Endothelial cell of umbilical vein (primary cell): ENCODE measurements at regions not wholly inside any gene's neighbourhood (a gene's known extent, or its start where the extent isn't known, plus 50 kb on each side); places are given as distances from the start of the nearest gene placed in this dataset.

Source experiments
- BruUV-seq: library from RNA; stranded (reverse); fragments of 400-500 nt; replicated peaks from 2 replicates; lab custom pipeline; 2021; lab: Mats Ljungman, UMichigan
- CTCF ChIA-PET: fragments of 300-600, 350-600 bp; sonication (Branson Sonifier 250); formaldehyde crosslinking; loops from one replicate; lab custom pipeline; 2021; ENCODE audit warnings: antibody characterized with exemption, inconsistent platforms; lab: Charles Lee
- POLR2A ChIA-PET: fragments of 300-600, 350-600 bp; sonication (Branson Sonifier 250); formaldehyde crosslinking; loops from one replicate; lab custom pipeline; 2021; ENCODE audit warnings: antibody characterized with exemption, inconsistent platforms; lab: Charles Lee
- DNase-seq: peaks from one replicate; pipeline ENCODE4 v3.0.0-alpha.2; 2011; ENCODE audit warnings: low read depth, low spot score
- FAIRE-seq: peaks from 2 replicates; lab custom pipeline; 2011; peaks lifted over from hg19 to GRCh38; lab: Jason Lieb, UNC
- H2AFZ ChIP-seq: 2 replicates; pipeline ENCODE4 v1.6.0; 2012; ENCODE audit warnings: low read depth, low read length, control low read depth, inconsistent platforms
- H3K27ac ChIP-seq: 2 replicates; pipeline ENCODE4 v1.5.1; 2011; ENCODE audit warnings: low read depth, mild to moderate bottlenecking, control low read depth, low read length, moderate library complexity; ENCODE audit not compliant: insufficient read depth
- H3K27me3 ChIP-seq, 2 experiments: 2 replicates each; pipeline versions ENCODE4 v1.6.0 to v1.6.1; 2011; ENCODE audit warnings: low read length in 2 of 2, mixed read lengths in 1 of 2; ENCODE audit not compliant: control insufficient read depth in 2 of 2, insufficient read depth in 2 of 2
- H3K36me3 ChIP-seq, 2 experiments: 2 replicates in 1 of 2; 3 replicates in 1 of 2; pipeline ENCODE4 v1.5.1; 2011; ENCODE audit warnings: low read length in 2 of 2, mild to moderate bottlenecking in 1 of 2, moderate library complexity in 1 of 2; ENCODE audit not compliant: control insufficient read depth in 2 of 2, insufficient read depth in 2 of 2; ENCODE audit errors: extremely low read depth in 1 of 2
- H3K4me1 ChIP-seq: 3 replicates; pipeline ENCODE4 v1.5.1; 2011; ENCODE audit warnings: mild to moderate bottlenecking, low read length; ENCODE audit not compliant: control insufficient read depth, insufficient read depth; ENCODE audit errors: extremely low read depth
- H3K4me2 ChIP-seq: 2 replicates; pipeline ENCODE4 v1.6.1; 2011; ENCODE audit warnings: low read length, control low read depth, mixed read lengths; ENCODE audit not compliant: insufficient read depth
- H3K4me3 ChIP-seq, 3 experiments: fragments of 200-600 bp in 1 of 3; sonication (generic), shearing (Covaris generic) in 1 of 3; replicated peaks in 1 of 3; 2 replicates each; pipeline ENCODE4 v1.5.1; 2011 to 2016; ENCODE audit warnings: control low read depth in 3 of 3, low read length in 3 of 3, mild to moderate bottlenecking in 2 of 3, inconsistent platforms in 1 of 3, low read depth in 1 of 3, moderate library complexity in 1 of 3; ENCODE audit not compliant: insufficient read depth in 1 of 3
- H3K79me2 ChIP-seq: 2 replicates; pipeline ENCODE4 v1.6.0; 2012; ENCODE audit warnings: low read length, inconsistent platforms; ENCODE audit not compliant: control insufficient read depth, insufficient read depth
- H3K9ac ChIP-seq: replicated peaks from 2 replicates; pipeline ENCODE3; 2011; ENCODE audit warnings: low read length, control low read depth; ENCODE audit not compliant: insufficient read depth; ENCODE audit errors: extremely low read depth
- H3K9me1 ChIP-seq: replicated peaks from 3 replicates; pipeline ENCODE4 v1.6.0; 2011; ENCODE audit warnings: mild to moderate bottlenecking, low read length; ENCODE audit not compliant: control insufficient read depth, insufficient read depth; ENCODE audit errors: extremely low read depth
- H3K9me3 ChIP-seq: replicated peaks from 2 replicates; pipeline ENCODE4 v1.5.1; 2012; ENCODE audit warnings: low read length, inconsistent platforms; ENCODE audit not compliant: control insufficient read depth, insufficient read depth
- H4K20me1 ChIP-seq: replicated peaks from 2 replicates; pipeline ENCODE3; 2011; ENCODE audit warnings: mild to moderate bottlenecking, low read length; ENCODE audit not compliant: control insufficient read depth, insufficient read depth; ENCODE audit errors: extremely low read depth
- EZH2 ChIP-seq: IDR thresholded peaks from 2 replicates; pipeline ENCODE4 v1.6.1; 2012; ENCODE audit warnings: borderline replicate concordance, low read depth, mild to moderate bottlenecking, moderate library complexity, low read length, inconsistent platforms; ENCODE audit not compliant: severe bottlenecking
- dilution Hi-C: fragments of 300-500 bp; cut with MboI; formaldehyde crosslinking; loops from one replicate; pipeline ENCODE4 v1.15.0; 2019; ENCODE audit warnings: low sequenced_read_pairs; ENCODE audit not compliant: extremely low pct_ligation_motif_present
- intact Hi-C: fragments of 100-400 bp; cut with micrococcal nuclease; formaldehyde crosslinking; loops from one replicate; pipeline ENCODE4 v1.10.0; 2022
- TF ChIP-seq, protein P1 (sequence below), 2 donors: IDR thresholded peaks; 1 replicate in 1 of 2; 2 replicates in 1 of 2; pipeline ENCODE4 v1.5.1; 2011; ENCODE audit warnings: low read length in 2 of 2, mild to moderate bottlenecking in 2 of 2, moderate library complexity in 2 of 2, control low read depth in 1 of 2, inconsistent platforms in 1 of 2, low read depth in 1 of 2; ENCODE audit not compliant: insufficient read depth in 1 of 2; ENCODE audit errors: extremely low read depth in 1 of 2

DNA sequence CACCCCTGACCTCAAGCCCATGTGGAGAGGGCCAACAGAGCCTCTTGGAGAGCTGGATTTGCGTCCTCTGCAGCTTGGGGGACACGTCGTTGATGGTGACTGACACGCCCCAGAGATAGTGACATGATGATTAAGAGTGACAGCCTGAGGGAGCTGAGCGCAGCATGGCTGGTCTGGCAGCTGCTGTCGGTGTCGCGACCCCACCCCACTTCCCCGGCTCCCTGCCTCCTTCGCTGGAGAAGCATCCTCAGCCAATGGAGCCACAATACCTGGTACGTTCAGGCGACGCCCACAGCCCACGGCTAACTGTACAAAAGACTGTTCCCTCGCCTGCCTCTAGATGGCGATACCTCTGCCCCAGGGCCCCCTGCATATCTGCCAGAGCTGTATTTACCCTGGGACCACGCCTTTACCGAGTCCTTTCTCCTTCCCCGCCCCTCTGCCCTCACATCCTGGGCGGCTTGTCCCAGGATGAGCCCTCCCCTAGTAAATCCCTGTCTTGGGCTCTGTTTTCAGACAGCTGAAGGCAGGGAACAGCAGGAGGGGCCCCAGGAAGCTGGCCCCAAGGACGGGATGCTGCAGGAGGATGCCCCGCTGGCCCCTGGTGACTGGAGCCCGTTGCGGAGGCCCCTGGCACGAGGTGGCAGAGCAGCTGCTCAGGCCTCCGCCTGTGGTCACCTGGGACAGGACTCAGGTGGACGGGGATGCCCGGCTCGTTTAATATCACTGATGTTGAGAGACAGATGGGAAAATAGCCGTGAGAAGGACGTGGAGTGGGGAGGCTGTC lies 90.6 kb downstream of the RPS6KA4 start:
- H3K4me3 ChIP-seq = no peak overlapping the region
- H3K79me2 ChIP-seq = no peaks in the 10 kb centered on the region
- ChIA-PET CTCF (interaction anchor here (0.6 to 6.7 kb wide), 55 partner anchors 7 to 255 kb away, joined by 3 to 143 read pairs (median 5); partner anchors contain the start of genes PRDX5 and TRMT112), POLR2A (interaction anchor here (0.6 kb wide), 1 partner anchor 694 kb away, joined by 3 read pairs; no protein-coding TSS in a partner anchor)
- peak overlapping the region; percentile 24 for H2AFZ ChIP-seq
- H3K27ac ChIP-seq = no peak overlapping the region
- no peaks in the 10 kb centered on the region for H4K20me1 ChIP-seq
- H3K9me3 ChIP-seq = no peaks in the 10 kb centered on the region
- peaks cover 2% of the 10 kb centered on the region for H3K4me1 ChIP-seq
- FAIRE-seq = peak; percentile 77
- peak; percentile 59 for DNase-seq
- BruUV-seq = no TSS peak
- H3K4me2 ChIP-seq = no peak overlapping the region
- H3K36me3 ChIP-seq = no peaks in the 10 kb centered on the region
- no peaks in the 10 kb centered on the region for H3K9me1 ChIP-seq
- peaks cover 7% of the 10 kb centered on the region in 2 experiments for H3K27me3 ChIP-seq
- dilution Hi-C loops = no loop called here
- no peak for TF ChIP-seq EZH2
- TF ChIP-seq, protein P1, sequence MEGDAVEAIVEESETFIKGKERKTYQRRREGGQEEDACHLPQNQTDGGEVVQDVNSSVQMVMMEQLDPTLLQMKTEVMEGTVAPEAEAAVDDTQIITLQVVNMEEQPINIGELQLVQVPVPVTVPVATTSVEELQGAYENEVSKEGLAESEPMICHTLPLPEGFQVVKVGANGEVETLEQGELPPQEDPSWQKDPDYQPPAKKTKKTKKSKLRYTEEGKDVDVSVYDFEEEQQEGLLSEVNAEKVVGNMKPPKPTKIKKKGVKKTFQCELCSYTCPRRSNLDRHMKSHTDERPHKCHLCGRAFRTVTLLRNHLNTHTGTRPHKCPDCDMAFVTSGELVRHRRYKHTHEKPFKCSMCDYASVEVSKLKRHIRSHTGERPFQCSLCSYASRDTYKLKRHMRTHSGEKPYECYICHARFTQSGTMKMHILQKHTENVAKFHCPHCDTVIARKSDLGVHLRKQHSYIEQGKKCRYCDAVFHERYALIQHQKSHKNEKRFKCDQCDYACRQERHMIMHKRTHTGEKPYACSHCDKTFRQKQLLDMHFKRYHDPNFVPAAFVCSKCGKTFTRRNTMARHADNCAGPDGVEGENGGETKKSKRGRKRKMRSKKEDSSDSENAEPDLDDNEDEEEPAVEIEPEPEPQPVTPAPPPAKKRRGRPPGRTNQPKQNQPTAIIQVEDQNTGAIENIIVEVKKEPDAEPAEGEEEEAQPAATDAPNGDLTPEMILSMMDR (IDR thresholded peaks at IDR 0.05; ENCODE audit: extremely low read depth in 1 of 2, insufficient read depth in 1 of 2, low read depth in 1 of 2, low read length in 2 of 2) = peak; percentile 87 to 96
- H3K9ac ChIP-seq = no peak overlapping the region
- intact Hi-C loops = loop anchor here (1.0 kb wide), 3 partner anchors 200 to 274 kb away; partner anchors contain the start of gene NRXN2

DNA sequence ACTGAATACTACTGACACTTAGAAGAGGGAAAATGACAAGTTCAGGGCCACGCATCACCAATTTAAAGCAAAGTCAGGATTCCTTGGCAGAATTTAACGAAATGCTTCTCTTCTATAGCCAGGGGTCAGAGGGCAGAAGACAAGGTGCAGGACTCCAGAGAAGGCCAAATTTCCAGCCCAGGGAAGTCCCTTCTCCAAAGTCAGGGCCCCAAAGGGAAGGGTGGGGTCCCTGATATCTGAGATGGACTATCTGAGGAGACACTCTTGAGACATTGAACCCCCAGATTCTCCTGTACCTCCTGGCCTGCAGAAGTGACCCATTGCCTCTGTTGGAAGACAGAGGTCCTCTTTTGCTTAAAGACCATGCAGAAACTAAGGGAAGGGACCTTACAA lies 91.2 kb downstream of the RPS6KA4 start:
- Histone ChIP-seq H3K9me3 (no peaks in the 10 kb centered on the region), H3K9ac (no peak overlapping the region), H4K20me1 (no peaks in the 10 kb centered on the region), H2AFZ (no peak overlapping the region), H3K9me1 (no peaks in the 10 kb centered on the region), H3K27ac (no peak overlapping the region), H3K36me3 (no peaks in the 10 kb centered on the region), H3K27me3 (peaks cover 7% of the 10 kb centered on the region in 2 experiments), H3K4me2 (no peak overlapping the region), H3K4me1 (peaks cover 2% of the 10 kb centered on the region), H3K79me2 (no peaks in the 10 kb centered on the region), H3K4me3 (no peak overlapping the region)
- FAIRE-seq = no peak
- no TSS peak for BruUV-seq
- dilution Hi-C loops = no loop called here
- intact Hi-C loops = no loop called here
- TF ChIP-seq, protein P1 (IDR thresholded peaks at IDR 0.05; ENCODE audit: extremely low read depth in 1 of 2, insufficient read depth in 1 of 2, low read depth in 1 of 2, low read length in 2 of 2) = no peak
- DNase-seq = no peak
- CTCF ChIA-PET = interaction anchor here (0.6 to 6.7 kb wide), 38 partner anchors 8 to 247 kb away, joined by 3 to 143 read pairs (median 6); partner anchors contain the start of genes PRDX5 and TRMT112
- POLR2A ChIA-PET = interaction anchor here (0.6 kb wide), 1 partner anchor 694 kb away, joined by 3 read pairs; no protein-coding TSS in a partner anchor
